Right atrium auricular region (tissue), 2 donors: ENCODE measurements at regions not wholly inside any gene's neighbourhood (a gene's known extent, or its start where the extent isn't known, plus 50 kb on each side); places are given as distances from the start of the nearest gene placed in this dataset.

Experiments used
- DNase-seq: peaks from one replicate; pipeline ENCODE4 v3.0.0-alpha.2; 2019; ENCODE audit warnings: low spot score
- H3K27ac ChIP-seq, 2 donors: fragments of 200-600 bp; sonication (generic); 1 replicate in 1 of 2; 2 replicates in 1 of 2; pipeline ENCODE4 v1.5.1; 2016 to 2019
- H3K27me3 ChIP-seq, 2 donors: fragments of 200-600 bp; sonication (generic); one replicate each; pipeline versions ENCODE4 v1.5.1 to v1.6.0; 2017 to 2019
- H3K36me3 ChIP-seq: fragments of 200-600 bp; sonication (generic); one replicate; pipeline ENCODE4 v1.5.1; 2016
- H3K4me1 ChIP-seq, 2 donors: fragments of 200-600 bp; sonication (generic); one replicate each; pipeline versions ENCODE4 v1.5.1 to v1.6.0; 2017 to 2019
- H3K4me3 ChIP-seq, 2 donors: fragments of 200-600 bp; sonication (generic); 1 replicate in 1 of 2; 2 replicates in 1 of 2; pipeline ENCODE4 v1.5.1; 2017 to 2019; ENCODE audit warnings: mild to moderate bottlenecking in 1 of 2, moderate library complexity in 1 of 2
- H3K9me3 ChIP-seq, 2 donors: fragments of 200-600 bp; sonication (generic); one replicate each; pipeline ENCODE4 v1.5.1; 2019
- TF ChIP-seq, protein P1 (sequence below), 2 donors: fragments of 200-600 bp; sonication (generic); IDR thresholded peaks; one replicate each; pipeline ENCODE4 v1.5.1; 2019; ENCODE audit warnings: antibody characterized with exemption in 2 of 2

DNA sequence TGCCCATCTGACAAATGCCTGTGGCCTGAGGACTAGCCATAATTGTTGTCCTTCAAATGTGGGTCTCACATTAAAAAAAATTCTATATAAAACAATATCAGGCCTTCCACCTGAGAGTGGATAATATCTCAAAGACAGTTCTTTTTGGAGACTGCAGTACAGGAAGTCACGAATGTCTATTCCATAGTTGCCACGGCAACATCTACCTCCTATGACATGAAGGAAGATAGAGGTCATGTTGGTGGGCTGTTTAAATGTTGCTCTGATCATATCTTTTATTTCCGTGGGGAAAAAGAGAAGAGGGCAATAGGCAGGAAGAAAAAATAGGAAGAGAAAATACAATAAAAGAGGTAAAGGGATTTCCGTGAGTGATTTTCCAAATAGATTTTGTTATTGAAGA, 151.8 kb downstream of the ARL6IP6 start:
- H3K36me3 ChIP-seq, result no peaks in the 10 kb centered on the region
- TF ChIP-seq, protein P1, sequence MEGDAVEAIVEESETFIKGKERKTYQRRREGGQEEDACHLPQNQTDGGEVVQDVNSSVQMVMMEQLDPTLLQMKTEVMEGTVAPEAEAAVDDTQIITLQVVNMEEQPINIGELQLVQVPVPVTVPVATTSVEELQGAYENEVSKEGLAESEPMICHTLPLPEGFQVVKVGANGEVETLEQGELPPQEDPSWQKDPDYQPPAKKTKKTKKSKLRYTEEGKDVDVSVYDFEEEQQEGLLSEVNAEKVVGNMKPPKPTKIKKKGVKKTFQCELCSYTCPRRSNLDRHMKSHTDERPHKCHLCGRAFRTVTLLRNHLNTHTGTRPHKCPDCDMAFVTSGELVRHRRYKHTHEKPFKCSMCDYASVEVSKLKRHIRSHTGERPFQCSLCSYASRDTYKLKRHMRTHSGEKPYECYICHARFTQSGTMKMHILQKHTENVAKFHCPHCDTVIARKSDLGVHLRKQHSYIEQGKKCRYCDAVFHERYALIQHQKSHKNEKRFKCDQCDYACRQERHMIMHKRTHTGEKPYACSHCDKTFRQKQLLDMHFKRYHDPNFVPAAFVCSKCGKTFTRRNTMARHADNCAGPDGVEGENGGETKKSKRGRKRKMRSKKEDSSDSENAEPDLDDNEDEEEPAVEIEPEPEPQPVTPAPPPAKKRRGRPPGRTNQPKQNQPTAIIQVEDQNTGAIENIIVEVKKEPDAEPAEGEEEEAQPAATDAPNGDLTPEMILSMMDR (IDR thresholded peaks at IDR 0.05), result no peak
- H3K27ac ChIP-seq, result no peak overlapping the region
- H3K27me3 ChIP-seq, result no peaks in the 10 kb centered on the region
- H3K4me3 ChIP-seq, result no peak overlapping the region
- no peaks in the 10 kb centered on the region for H3K9me3 ChIP-seq
- no peak for DNase-seq
- H3K4me1 ChIP-seq, result no peaks in the 10 kb centered on the region

DNA sequence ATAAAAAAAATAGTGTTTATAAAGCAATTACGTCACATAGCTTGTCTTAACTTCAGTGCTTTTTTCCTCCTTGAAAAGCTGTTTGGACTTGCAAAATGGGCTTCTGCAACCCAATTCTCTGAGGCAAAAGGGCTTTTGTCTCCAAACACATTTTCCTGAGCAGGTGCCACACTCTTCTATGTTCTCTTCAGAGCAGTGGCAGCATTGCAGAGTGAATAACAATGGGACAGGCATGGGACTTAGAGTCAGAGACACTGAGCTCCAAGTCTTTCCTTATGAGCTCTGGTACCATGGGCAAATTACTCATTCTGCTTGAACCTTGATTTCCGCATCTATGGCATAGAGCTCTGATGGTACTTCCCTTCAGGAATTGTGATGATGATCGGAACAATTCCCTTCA, 149.0 kb downstream of the ARL6IP6 start:
- H3K4me3 ChIP-seq, result no peak overlapping the region
- no peaks in the 10 kb centered on the region for H3K27me3 ChIP-seq
- no peaks in the 10 kb centered on the region for H3K4me1 ChIP-seq
- no peaks in the 10 kb centered on the region for H3K36me3 ChIP-seq
- DNase-seq, result no peak
- TF ChIP-seq, protein P1 (IDR thresholded peaks at IDR 0.05), result no peak
- H3K9me3 ChIP-seq, result peaks cover 0 to 7% of the 10 kb centered on the region in 2 donors
- H3K27ac ChIP-seq, result no peak overlapping the region

DNA sequence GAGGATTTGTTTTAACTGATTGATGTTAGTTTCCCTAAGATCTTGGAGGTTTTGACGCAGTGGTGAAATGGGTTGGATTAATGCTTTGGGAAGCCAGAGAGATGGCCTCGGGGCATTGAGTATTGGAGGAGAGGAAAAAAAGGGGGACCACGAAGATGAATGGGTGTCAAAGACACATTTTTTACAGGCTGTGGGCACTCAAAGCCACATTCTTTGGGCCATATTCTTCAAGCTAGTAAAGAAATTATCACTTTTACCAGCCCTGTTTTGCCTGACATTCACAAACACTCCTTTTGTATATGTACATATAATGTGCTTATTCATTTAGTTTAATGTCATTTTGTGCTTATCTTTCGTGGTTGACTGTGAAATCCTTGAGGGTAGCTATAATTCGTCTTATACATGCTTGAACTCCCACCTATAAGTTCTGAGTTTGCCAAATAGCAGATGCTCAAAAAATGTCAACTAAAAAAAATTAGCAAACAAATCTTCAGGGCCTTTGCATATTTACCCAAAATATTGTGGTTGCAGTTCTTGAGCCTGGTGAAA, 146.3 kb downstream of the ARL6IP6 start:
- Histone ChIP-seq H3K27ac (no peak overlapping the region), H3K9me3 (peaks cover 0 to 7% of the 10 kb centered on the region in 2 donors), H3K4me3 (no peak overlapping the region), H3K27me3 (no peaks in the 10 kb centered on the region), H3K36me3 (no peaks in the 10 kb centered on the region), H3K4me1 (no peaks in the 10 kb centered on the region)
- TF ChIP-seq, protein P1 (IDR thresholded peaks at IDR 0.05), result no peak
- no peak for DNase-seq

DNA sequence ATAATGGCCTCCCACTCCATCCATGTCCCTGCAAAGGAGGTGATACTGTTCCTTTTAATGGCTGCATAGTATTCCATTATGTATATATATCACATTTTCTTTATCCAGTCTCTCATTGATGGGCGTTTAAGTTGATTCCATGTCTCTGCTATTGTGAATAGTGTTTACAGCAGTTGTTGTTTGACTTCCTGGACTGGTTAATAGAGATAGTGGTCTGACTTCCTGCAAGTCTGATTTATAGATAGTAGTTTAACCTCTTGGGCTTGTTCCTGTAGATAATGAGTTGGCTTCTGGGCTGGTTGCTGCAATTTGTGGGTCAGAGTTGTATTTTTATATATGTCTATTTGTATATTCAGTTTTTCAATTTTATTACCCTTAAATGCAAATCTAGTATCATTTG, 145.4 kb downstream of the ARL6IP6 start:
- no peak overlapping the region for H3K27ac ChIP-seq
- no peaks in the 10 kb centered on the region for H3K27me3 ChIP-seq
- TF ChIP-seq, protein P1 (IDR thresholded peaks at IDR 0.05), result no peak
- no peak overlapping the region for H3K4me3 ChIP-seq
- no peaks in the 10 kb centered on the region for H3K4me1 ChIP-seq
- peaks cover 0 to 7% of the 10 kb centered on the region in 2 donors for H3K9me3 ChIP-seq
- H3K36me3 ChIP-seq, result no peaks in the 10 kb centered on the region
- no peak for DNase-seq

DNA sequence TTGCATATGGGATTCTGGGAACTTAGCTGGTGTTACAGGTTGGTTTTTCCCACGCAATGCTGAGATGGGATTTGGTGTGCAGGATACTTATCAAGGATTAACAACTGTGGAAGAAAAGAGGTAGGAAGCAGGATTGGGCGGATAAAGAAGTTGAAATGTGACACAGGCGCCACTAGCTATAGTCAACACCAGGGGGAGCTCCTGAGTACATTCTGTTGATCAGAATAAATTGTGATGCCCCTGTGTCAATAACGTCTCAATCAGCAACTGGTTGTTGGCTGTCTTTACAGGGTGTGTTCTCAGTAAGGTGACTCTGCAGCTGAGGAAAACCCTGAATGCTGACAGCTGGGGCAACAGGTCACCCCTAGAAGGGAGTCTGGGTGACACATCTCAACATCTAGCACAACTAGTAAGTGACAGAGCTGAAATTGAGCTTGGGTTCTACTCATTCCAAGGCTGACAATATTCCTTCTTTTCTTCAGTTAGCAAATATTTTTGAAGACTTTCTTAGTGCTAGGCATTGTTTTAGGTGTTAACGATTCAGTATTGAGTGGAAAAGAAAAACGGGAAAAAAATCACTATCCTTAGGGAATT, 143.0 kb downstream of the ARL6IP6 start:
- H3K36me3 ChIP-seq, result no peaks in the 10 kb centered on the region
- H3K4me3 ChIP-seq, result no peak overlapping the region
- no peaks in the 10 kb centered on the region for H3K27me3 ChIP-seq
- H3K9me3 ChIP-seq, result peaks cover 0 to 7% of the 10 kb centered on the region in 2 donors
- no peak overlapping the region for H3K27ac ChIP-seq
- TF ChIP-seq, protein P1 (IDR thresholded peaks at IDR 0.05), result peak; percentile 31 to 63
- H3K4me1 ChIP-seq, result no peaks in the 10 kb centered on the region
- no peak for DNase-seq
